CD4-positive, alpha-beta T cell treated with Interleukin-17A for 1 hour (primary cell): ENCODE measurements at regions not wholly inside any gene's neighbourhood (a gene's known extent, or its start where the extent isn't known, plus 50 kb on each side); places are given as distances from the start of the nearest gene placed in this dataset.

Experiments used
- DNase-seq: peaks from one replicate; pipeline ENCODE4 v3.0.0-alpha.2; 2020

GRCh38 chr12:19021646-19022045 is 107.9 kb upstream of the PLEKHA5 start:
- no peak for DNase-seq

GRCh38 chr12:19025582-19025981 is 104.0 kb upstream of the PLEKHA5 start:
- no peak for DNase-seq

- DNase-seq: no peak
These were observed 103.5 kb upstream of the PLEKHA5 start for GRCh38 chr12:19026034-19026433.

GRCh38 chr12:19026614-19027488 is 102.7 kb upstream of the PLEKHA5 start:
- no peak for DNase-seq

- DNase-seq: no peak
These were observed 99.4 kb upstream of the PLEKHA5 start for GRCh38 chr12:19030180-19030579.

GRCh38 chr12:19030603-19031002 is 98.9 kb upstream of the PLEKHA5 start:
- DNase-seq: no peak

- no peak for DNase-seq
These were observed 98.5 kb upstream of the PLEKHA5 start for GRCh38 chr12:19031032-19031431.

- DNase-seq: no peak
These were observed 96.7 kb upstream of the PLEKHA5 start for GRCh38 chr12:19032826-19033225.

- no peak for DNase-seq
These were observed 96.3 kb upstream of the PLEKHA5 start for GRCh38 chr12:19033244-19033643.

GRCh38 chr12:19034937-19035336 is 94.6 kb upstream of the PLEKHA5 start:
- DNase-seq: no peak

- no peak for DNase-seq
These were observed 94.0 kb upstream of the PLEKHA5 start for GRCh38 chr12:19035536-19035935.

GRCh38 chr12:19036673-19037357 is 92.7 kb upstream of the PLEKHA5 start:
- DNase-seq: no peak

- DNase-seq: no peak
These were observed 91.3 kb upstream of the PLEKHA5 start for GRCh38 chr12:19038209-19038608.

GRCh38 chr12:19039515-19039914 is 90.0 kb upstream of the PLEKHA5 start:
- DNase-seq: no peak

GRCh38 chr12:19042221-19042620 is 87.3 kb upstream of the PLEKHA5 start:
- DNase-seq: no peak

GRCh38 chr12:19044430-19044829 is 85.1 kb upstream of the PLEKHA5 start:
- DNase-seq: no peak

- no peak for DNase-seq
These were observed 84.6 kb upstream of the PLEKHA5 start for GRCh38 chr12:19044891-19045290.

GRCh38 chr12:19045426-19045825 is 84.1 kb upstream of the PLEKHA5 start:
- DNase-seq: no peak

GRCh38 chr12:19048943-19049342 is 80.6 kb upstream of the PLEKHA5 start:
- DNase-seq: no peak

- no peak for DNase-seq
These were observed 76.8 kb upstream of the PLEKHA5 start for GRCh38 chr12:19052689-19053088.

GRCh38 chr12:19053218-19053617 is 76.3 kb upstream of the PLEKHA5 start:
- no peak for DNase-seq

GRCh38 chr12:19054035-19054434 is 75.5 kb upstream of the PLEKHA5 start:
- DNase-seq: no peak

- DNase-seq: no peak
These were observed 73.9 kb upstream of the PLEKHA5 start for GRCh38 chr12:19055589-19055988.
